NCI-H2227 (cell line): ENCODE measurements at regions not wholly inside any gene's neighbourhood (a gene's known extent, or its start where the extent isn't known, plus 50 kb on each side); places are given as distances from the start of the nearest gene placed in this dataset.

Experiments
- DNase-seq: peaks from one replicate; lab custom pipeline; 2025; ENCODE audit not compliant: unreplicated experiment; lab: John Stamatoyannopoulos, UW

DNA sequence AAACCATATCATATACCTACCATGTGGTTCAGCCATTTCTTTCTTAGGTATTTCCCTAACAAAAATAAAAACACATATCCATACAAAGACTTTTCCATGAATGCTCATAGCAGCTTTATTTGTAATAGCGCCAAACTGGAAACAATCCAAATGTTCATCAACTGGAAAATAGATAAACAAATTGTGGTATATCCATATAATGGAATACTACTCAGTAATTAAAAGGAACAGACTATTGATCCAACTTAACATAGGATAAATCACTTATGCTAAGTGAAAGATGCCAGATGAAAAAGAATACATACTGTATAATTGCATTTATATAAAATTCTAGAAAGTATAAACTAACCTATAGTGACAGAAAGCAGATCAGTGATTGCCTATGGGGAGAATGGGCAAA, 323.3 kb downstream of the BUD13 start:
- no peak for DNase-seq

DNA sequence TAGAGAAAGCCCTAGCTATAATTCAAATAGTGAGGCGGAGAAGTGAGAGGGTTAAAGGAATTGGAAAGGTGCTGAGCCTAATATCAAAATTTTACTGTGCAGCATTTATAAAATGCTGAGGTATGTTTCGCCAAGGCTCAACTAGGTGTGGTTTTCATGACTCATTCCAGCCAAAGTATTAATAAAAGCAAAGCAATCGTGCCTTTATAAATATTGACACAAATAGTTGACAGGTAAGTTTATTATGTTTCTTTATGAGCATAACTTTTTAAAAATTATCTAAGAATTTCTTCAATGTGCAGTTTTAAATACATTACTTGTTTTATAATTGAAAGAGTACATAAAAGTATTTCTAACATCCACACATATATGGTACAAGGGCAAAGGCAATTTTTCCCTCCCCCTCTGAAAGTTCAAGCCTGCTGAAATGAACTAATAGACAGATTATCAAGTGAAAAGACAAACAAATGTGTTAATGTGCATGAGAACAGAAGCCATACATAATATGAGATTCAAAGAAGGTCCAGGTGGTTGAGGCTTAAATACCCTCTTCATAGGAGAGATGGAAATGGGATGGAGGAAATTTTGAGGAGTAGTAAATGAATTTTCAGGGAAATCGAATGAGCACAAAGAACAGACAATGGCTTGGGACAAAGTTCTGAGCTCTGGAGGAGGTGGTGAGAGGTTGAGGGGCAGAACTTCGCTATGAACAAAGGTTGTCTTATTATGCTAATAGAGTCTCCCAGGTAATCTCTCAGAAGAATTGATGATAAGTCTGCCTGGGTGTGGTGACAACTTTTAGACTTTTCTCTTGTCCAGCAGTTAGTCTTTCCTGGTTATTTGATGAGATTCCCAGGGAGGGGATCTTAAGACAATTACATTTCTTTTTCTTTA, 326.5 kb downstream of the BUD13 start:
- DNase-seq = no peak

DNA sequence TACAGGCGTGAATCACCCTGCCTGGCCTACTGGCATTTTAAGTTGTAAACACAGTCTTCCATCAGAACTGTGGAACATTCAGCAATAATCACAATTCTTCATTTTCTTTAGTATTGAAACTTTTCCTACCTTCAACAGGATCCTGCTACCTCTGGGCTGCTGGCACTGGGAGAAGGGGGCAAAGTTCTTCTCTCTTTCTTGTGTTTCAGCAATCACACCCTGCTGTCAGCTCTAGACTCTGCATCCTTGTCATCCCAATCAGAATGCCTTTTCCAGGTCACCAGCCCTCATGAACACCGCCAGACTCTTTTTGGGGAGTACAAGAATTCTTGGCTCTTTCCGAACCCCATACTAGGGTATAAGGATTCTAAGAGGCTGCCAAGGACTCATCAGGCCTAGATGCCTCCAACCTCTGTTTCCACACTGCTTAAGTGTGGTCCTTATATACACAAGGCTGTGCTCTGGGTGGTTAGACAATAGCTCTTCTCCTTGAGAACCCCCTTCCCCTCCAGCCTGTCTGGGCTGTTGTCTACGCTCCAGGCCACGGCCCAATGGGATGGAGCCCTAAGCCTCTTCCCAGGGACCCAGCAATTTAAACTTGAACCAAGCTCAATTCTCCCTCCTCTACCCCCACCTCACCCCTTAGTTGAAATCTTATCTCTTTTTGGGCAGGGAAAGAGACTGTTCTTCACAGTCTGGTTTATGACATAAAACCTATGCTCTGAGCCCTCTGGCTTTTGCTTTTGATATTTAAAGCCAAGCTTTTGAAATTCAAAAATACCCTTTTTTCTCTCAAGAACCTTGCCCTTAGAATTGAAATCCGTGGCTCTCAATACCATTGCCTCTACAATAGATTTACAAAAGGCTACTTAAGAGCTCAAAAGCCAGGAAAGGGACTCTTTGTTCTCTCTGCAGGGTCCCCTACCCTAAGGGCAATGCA, 327.4 kb downstream of the BUD13 start:
- DNase-seq = no peak

DNA sequence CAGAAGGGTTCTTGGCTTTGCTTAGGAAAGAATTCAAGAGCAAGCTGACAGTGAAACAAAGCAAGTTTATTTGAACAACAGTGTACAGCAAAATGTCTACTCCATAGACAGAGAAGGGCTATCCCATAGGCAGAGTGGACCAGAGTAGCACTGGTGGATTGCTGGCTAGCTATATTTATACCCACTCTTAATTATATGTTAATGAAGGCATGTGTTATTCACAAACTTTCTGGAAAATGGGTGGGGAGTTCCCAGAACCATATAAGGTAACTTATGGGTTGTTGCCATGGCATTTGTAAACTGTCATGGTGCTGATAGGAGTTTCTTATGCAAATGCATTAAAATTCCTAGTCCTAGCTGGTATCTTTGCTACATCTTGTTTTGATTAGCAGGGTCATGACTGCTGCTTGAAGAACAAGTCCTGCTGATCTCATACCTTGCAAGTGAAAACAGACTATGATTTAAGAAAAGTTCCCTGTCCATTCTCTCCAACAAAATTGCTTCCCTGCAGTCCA, 330.5 kb downstream of the BUD13 start:
- DNase-seq = no peak

DNA sequence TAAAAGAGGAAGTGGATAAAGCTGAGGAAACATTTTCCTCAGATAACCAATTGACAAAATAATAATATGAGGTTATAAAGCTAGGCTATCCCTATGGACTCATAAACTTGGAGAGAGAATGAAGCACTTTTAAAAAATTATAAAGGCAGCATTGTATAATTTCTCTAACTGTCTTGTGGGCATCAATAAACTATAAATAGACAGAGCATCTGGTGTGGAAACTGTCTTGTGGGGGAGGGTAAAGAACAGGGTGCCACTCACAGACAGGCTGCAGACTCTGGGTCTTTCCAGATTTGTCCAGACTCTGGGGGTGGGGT, 333.5 kb downstream of the BUD13 start:
- no peak for DNase-seq

DNA sequence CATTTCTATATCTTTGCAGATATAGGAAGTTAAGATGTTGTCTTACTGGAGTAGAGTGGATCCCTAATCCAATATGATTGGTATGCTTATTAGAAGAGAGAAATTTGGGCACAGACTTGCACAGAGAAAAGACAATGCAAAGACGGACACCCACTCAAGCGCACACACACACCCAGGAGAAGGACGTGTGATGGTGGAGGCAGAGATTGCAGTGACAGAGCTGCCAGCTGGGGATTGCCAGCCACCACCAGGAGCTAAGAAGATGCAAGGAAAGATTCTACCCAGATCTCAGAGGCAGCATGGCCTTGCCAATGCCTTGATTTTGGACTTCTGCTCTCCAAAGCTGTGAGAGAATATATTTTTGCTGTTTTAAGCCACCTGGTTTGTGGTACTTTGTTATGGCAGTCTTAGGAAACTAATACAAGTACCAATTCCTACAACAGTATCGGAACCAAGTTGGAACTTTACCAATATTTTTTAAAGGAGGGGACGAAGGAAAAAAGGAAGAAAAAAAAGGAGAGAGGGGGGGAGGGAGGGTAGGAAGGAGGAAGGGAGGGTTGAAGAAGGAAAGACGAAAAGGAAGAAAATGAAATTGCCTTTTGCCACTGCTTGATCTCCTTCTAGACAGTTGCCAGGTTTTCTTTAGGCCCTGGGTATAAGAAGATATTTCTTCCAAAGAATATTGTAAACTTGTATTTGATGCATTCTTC, 334.0 kb downstream of the BUD13 start:
- DNase-seq = no peak

DNA sequence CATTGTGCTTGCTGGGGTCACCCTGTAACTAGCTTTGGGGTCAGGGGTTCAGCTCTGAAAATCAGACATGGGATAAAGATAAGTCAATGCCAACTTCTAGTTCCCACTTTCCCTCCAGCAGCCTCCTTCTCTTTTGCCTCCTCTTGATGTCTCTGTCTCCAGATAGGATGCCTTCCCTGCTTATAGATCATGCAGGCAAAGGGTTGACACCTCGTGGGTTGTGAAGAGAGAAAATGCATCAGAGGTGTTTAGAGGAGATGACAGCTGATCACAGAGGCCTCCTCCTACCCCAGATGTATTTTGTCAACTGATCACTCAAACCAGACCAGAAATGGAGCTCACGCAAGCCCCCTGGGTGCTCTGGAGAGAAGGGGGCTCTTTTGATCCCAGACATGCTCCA, 337.8 kb downstream of the BUD13 start:
- DNase-seq = no peak

DNA sequence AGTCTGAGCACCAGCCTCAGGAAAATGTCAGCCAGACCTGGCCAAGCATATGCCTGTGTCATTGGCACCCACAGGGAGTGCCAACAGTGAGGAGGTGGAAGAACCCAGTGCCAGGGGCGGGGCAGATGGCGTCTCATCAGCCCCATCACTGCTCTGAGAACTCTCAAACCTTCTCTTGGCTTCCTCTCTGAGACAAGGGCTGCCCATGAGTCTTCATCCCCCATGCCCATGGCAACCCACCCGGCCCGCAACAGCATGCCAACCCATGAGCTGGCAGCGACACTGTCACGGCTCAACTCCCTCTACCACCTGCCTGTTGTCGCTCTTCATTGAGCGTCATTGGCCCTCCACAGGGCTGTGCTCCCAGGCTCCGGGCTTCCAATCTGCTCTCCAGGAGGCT, 340.5 kb downstream of the BUD13 start:
- DNase-seq = no peak

DNA sequence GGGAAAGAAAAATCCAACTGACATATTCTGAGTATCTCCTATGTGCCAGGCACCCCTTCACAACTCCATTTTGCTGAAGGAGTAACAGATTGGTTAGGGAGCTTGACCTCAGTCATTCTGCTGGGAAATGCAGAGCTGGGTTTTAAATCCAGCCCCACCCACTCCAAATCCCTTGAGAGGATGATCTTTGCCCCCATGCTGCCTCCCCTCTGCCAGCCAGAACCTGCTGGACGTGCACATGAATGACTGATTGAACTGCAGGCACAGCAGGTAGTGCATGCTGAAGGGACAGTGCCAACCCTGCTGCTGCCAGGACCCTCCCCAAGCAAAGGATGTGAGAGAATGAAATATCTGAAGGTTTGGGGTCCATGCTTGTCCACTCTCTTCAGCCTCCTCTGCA, 340.9 kb downstream of the BUD13 start:
- no peak for DNase-seq

DNA sequence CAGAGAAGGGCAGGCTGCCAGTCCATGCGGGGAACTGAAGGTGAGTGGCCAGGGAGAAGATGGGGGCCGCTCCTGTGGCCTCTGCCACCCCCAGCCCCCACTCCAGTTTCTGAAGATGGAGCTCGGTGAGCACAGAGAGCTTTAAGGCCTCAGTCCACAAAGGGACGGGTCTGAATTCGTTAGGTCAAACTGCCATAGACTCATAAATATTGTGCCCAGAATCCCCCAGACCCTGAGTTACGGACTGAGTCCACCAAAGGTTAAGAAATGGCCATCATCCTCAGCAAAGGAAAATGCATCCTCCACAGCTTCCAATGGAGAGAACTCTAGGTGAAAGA, 344.2 kb downstream of the BUD13 start:
- no peak for DNase-seq

DNA sequence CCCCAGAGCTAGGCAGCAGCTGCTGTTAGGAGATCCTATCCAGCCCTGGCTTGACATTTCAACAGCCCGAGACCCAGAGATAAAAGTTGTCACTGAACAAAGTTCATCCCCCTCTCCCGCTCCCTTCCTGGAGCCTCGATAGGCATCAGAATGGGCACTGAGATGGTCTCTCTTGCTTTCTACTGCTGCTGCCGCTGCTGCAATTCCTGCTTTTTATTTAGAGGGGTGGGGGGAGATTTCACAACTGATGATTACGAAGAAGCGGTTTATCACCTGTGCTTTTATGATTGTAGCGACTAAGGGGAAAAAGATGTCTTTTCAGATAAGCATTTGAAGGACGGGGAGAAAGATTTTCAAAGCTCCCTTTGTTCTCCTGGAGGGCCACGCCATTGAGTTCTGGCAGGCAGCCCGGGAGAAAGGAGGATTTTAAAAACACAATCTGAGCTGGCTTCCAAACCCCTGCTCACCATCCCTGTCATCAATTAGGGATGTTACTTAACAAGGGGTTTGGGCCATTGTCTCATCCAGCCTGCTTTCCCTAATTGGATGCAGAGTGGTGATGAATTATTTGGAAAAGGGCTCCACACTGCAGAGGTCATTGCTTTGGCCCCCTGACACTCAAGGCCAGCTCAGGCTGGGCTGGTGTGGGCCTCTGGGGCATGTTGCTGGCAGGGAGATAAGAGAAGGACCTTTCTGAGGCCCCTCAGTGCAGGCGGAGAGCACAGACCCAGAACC, 344.7 kb downstream of the BUD13 start:
- peak; percentile 28 for DNase-seq

DNA sequence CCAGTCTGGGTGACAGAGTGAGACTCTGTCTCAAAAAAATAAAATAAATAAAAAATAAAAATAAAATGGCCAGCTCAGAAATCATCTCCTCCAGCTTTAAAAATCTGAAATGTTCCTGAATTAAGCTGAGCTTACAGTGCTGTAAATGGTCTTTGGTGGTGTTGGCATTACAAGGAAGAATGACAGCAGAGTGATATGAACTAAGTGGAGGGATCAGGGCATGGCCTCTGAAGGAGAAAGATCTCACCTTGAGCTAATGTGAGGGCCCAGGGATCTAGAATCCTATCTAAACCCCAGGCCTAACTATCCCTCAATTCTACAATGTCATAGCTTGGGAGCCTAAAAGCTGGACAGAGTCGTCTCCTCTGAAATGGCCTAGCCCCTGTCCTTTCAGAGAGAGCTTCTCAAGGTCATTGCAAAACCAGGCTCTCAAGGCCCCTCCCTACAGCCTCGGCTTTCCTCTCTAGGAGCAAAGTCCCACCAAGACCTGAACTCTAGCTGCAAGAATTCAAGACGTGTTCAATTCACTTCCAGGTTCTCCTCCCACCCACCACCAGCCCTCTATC, 345.4 kb downstream of the BUD13 start:
- peak; percentile 20 for DNase-seq

DNA sequence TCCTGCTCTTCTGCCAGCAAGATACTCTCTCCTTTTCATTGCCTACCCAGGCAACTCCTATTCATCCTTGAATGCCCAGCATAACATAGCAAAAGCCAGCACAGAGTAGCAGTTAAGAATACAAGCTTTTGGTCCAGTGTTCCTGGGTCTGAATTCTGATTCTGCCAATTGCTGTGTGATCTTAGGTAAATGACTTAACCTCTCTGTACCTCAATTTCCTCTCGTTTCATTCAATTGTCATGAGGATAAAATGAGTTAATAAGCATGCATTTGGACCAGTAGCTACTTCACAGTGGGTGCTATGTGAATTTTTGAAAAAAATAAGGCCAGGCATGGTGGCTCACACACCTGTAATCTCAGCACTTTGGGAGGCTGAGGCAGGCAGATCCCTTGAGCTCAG, 346.0 kb downstream of the BUD13 start:
- no peak for DNase-seq

DNA sequence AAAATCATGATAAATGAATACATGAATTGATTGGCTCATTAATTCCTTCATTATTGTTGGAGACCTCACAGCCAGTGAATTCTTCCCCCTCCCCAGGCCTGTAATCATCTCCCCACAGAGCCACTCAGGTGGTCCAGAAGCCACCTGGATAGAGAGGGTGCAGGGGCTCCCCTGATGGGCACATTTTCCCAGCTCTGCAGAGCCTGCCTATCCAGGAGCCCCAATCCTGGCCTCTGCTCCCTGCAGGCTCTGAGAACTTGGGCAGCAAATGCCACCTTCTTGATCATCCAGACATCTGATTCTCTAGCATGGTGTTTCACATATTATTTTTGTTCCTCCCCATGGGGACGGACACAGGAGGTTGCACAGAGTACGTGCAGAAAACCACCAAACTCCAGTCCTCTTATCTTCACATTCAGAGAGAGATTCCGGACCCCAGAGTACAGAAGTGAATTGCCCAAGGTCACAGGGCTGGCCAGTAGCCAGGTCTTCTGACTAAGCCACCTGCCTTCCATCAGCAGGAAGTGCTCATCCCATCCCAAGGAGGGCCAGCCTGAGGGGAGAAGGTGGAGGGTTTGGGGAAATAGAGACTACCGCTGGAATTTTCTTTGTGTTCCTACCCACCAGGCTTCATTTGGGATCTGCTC, 348.0 kb downstream of the BUD13 start:
- no peak for DNase-seq

DNA sequence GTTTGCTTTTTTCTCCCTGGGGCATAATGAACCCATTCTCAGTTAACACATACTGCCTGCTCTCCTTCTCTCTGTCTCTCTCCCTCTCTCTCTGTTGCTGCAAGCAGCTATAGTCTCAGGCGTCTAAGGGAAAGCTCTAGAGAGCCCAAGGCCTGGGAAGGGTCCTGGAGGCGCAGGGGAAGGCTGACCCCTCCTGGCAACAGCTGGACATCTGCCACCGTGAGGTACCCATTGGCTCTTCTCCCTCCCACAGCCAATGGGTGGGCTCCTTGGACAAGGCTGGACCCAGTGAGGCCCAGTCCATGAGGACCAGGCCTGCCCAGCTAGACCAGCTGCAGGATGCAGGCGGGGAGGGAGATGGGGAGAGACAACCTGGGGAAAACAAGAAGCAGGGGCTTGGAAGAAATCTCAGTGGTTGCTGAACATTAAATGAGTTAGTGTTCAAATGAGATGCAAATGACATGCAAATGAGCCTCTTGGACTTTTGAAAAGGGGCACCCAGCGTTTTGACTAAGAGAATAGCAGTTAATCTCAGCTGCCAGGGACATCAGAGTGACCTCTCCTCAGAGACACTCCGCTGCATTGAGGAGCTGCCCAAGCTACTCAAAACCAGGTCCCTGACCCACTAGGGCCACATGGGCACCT, 349.7 kb downstream of the BUD13 start:
- DNase-seq = no peak

DNA sequence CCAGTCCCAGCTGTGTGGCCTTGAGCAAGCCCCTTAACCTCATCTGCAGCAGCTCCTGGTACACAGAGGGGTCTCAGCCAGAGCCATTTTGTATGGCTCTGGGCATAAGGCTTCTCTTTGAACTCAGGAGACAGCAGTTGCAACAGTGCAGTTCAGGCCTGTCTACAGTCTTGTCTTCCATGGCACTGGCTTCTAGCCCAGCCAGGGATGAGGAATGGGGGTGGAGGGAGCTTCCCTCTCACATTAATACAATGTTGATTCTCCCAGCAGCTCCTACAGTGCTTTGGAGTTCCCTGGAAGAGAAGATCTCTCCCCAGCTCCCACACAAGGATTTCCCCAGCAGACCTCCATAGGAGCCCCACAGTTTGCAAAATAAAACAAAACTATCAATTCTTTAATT, 350.2 kb downstream of the BUD13 start:
- no peak for DNase-seq

DNA sequence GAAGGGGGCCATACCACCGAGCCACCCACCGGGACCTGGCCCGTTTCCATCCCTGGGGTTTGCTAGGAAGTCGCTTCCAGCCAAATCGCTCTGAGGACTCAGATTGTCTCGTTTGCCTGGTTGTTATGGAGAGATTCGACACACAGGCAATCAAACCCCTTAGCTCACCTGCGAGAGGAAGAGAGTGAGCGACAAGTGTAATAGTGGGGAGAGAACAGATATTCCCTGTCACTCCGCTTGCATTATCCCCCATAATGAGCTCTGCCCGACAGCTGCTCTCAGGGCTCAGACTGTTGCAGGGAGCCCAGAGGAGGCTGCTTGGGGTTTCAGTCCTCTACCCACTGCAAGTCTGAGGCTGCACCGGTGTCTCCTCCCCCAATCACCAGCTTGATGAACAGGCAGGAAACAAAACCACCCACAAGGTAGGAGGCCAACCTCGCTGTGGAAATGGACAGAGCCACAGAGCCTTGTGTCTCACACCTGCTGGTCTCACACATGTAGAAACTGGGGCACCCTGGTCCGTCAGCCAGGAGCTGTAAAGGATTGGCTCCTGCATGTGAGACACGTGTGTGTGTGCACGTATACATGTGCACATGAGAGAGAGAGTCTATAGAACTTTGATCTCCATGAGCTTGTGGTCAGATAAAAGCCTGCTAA, 351.1 kb downstream of the BUD13 start:
- DNase-seq = no peak

DNA sequence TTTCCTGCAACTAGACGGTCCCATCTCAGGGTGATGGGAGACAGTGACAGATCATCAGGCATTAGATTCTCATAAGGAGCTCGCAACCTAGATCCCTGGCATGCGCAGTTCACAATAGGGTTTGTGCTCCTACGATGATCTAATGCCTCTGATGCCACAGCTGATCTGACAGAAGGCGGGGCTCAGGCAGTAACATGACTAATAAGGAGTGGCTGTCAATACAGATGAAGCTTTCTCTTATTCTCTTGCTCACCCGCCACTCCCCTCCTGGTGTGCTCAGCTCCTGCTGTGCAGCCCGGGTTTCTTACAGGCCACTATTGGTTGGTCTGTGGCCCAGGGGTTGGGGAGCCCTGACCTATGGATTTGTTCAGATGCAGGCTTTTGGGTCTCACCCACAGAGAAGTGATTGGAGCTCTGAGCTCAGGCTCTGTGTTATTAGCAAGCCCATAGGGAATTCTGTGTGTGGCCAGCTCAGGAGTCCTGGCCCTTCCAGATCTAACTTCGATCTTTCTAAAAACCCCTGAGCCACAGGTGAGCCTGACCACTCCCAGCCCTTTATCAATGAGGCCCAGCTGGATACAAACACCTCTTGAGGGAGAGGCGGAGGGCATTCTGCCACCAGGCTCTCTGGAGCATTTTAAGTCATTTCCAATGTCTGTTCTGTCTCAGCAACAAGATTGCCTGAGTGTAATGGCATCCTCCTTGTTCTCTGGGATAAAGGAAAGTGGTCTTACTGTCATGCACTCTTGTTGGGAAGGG, 351.8 kb downstream of the BUD13 start:
- DNase-seq = no peak
